Neural progenitor cell (in vitro differentiated cells): ENCODE measurements at regions not wholly inside any gene's neighbourhood (a gene's known extent, or its start where the extent isn't known, plus 50 kb on each side); places are given as distances from the start of the nearest gene placed in this dataset.
A peak's percentile ranks its signal among the peaks of the same experiment; 100 is the strongest.

Source experiments
- DNase-seq: peaks from one replicate; pipeline ENCODE4 v3.0.0-alpha.2; 2016; ENCODE audit warnings: low spot score
- H2AFZ ChIP-seq: fragments of 200-600 bp; sonication (generic); replicated peaks from 2 replicates; pipeline ENCODE4 v1.6.1; 2016; ENCODE audit warnings: antibody characterized with exemption
- H3F3A ChIP-seq: fragments of 200-600 bp; sonication (generic); 2 replicates; pipeline ENCODE4 v1.6.1; 2016; ENCODE audit warnings: antibody characterized with exemption, low read depth
- H3K27ac ChIP-seq: fragments of 200-600 bp; sonication (generic); 2 replicates; pipeline ENCODE4 v1.5.1; 2016; ENCODE audit warnings: mild to moderate bottlenecking
- H3K27me3 ChIP-seq: fragments of 200-600 bp; sonication (generic); 2 replicates; pipeline ENCODE4 v1.6.1; 2016; ENCODE audit warnings: mild to moderate bottlenecking, moderate library complexity
- H3K36me3 ChIP-seq: fragments of 200-600 bp; sonication (generic); 2 replicates; pipeline ENCODE4 v1.5.1; 2016
- H3K4me1 ChIP-seq: fragments of 200-600 bp; sonication (generic); 2 replicates; pipeline ENCODE4 v1.6.1; 2016; ENCODE audit warnings: mixed run types
- H3K4me2 ChIP-seq: fragments of 200-600 bp; sonication (generic); 2 replicates; pipeline ENCODE4 v1.6.1; 2016
- H3K4me3 ChIP-seq: fragments of 200-600 bp; sonication (generic); 2 replicates; pipeline ENCODE4 v1.5.1; 2016
- H3K79me2 ChIP-seq: fragments of 200-600 bp; sonication (generic); 2 replicates; pipeline ENCODE4 v1.6.1; 2016; ENCODE audit warnings: low read depth
- H3K9ac ChIP-seq: fragments of 200-600 bp; sonication (generic); 2 replicates; pipeline ENCODE4 v1.6.1; 2016
- H3K9me3 ChIP-seq: fragments of 200-600 bp; sonication (generic); 2 replicates; pipeline ENCODE4 v1.5.1; 2016; ENCODE audit warnings: low read depth
- H4K20me1 ChIP-seq: fragments of 200-600 bp; sonication (generic); 2 replicates; pipeline ENCODE4 v1.6.1; 2016; ENCODE audit warnings: low read depth
- H3K27ac Mint-ChIP-seq: 3 replicates; pipeline ENCODE4 v1.8.0; 2021; ENCODE audit warnings: mixed read lengths
- H3K27me3 Mint-ChIP-seq: 2 replicates; pipeline ENCODE4 v1.8.0; 2022; ENCODE audit warnings: low read depth, mild to moderate bottlenecking, inconsistent platforms, moderate library complexity, mixed read lengths; ENCODE audit not compliant: insufficient read depth
- H3K36me3 Mint-ChIP-seq: 3 replicates; pipeline ENCODE4 v1.8.0; 2021; ENCODE audit warnings: mixed read lengths
- H3K4me1 Mint-ChIP-seq: 3 replicates; pipeline ENCODE4 v1.8.0; 2021; ENCODE audit warnings: mixed read lengths
- H3K4me3 Mint-ChIP-seq: 3 replicates; pipeline ENCODE4 v1.8.0; 2021; ENCODE audit warnings: mild to moderate bottlenecking, moderate library complexity, mixed read lengths
- H3K9me3 Mint-ChIP-seq: 3 replicates; pipeline ENCODE4 v1.8.0; 2020; ENCODE audit warnings: mixed read lengths
- EZH2 ChIP-seq: fragments of 200-600 bp; sonication (generic); IDR thresholded peaks from 2 replicates; pipeline ENCODE4 v1.6.1; 2017; ENCODE audit warnings: antibody characterized with exemption, mild to moderate bottlenecking, moderate library complexity
- EZH2phosphoT487 ChIP-seq: fragments of 200-600 bp; sonication (generic); IDR thresholded peaks from 2 replicates; pipeline ENCODE4 v1.6.1; 2017; ENCODE audit warnings: antibody characterized with exemption
- TF ChIP-seq, protein P1 (sequence below): fragments of 200-600 bp; sonication (generic); IDR thresholded peaks from 2 replicates; pipeline ENCODE4 v1.5.1; 2017; ENCODE audit warnings: antibody characterized with exemption, mild to moderate bottlenecking

- Histone ChIP-seq H3K4me1 (peaks cover 11% of the 10 kb centered on the region), H3K27me3 (peaks cover 10% of the 10 kb centered on the region), H3K27ac (no peak overlapping the region), H3K4me3 (no peak overlapping the region), H3K9ac (no peak overlapping the region), H3K4me2 (no peak overlapping the region), H3K9me3 (no peaks in the 10 kb centered on the region), H3K79me2 (no peaks in the 10 kb centered on the region), H2AFZ (no peak overlapping the region), H3F3A (peaks cover 12% of the 10 kb centered on the region), H3K36me3 (no peaks in the 10 kb centered on the region), H4K20me1 (no peaks in the 10 kb centered on the region)
- DNase-seq, result no peak
- H3K27me3 Mint-ChIP-seq, result peaks cover 8% of the 10 kb centered on the region
- no peak overlapping the region for H3K4me3 Mint-ChIP-seq
- H3K27ac Mint-ChIP-seq, result peak overlapping the region; percentile 22
- H3K9me3 Mint-ChIP-seq, result peaks cover 5% of the 10 kb centered on the region
- H3K36me3 Mint-ChIP-seq, result no peaks in the 10 kb centered on the region
- TF ChIP-seq EZH2, result no peak
- no peak for TF ChIP-seq EZH2phosphoT487
- TF ChIP-seq, protein P1, sequence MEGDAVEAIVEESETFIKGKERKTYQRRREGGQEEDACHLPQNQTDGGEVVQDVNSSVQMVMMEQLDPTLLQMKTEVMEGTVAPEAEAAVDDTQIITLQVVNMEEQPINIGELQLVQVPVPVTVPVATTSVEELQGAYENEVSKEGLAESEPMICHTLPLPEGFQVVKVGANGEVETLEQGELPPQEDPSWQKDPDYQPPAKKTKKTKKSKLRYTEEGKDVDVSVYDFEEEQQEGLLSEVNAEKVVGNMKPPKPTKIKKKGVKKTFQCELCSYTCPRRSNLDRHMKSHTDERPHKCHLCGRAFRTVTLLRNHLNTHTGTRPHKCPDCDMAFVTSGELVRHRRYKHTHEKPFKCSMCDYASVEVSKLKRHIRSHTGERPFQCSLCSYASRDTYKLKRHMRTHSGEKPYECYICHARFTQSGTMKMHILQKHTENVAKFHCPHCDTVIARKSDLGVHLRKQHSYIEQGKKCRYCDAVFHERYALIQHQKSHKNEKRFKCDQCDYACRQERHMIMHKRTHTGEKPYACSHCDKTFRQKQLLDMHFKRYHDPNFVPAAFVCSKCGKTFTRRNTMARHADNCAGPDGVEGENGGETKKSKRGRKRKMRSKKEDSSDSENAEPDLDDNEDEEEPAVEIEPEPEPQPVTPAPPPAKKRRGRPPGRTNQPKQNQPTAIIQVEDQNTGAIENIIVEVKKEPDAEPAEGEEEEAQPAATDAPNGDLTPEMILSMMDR, result no peak
- peaks cover 21% of the 10 kb centered on the region for H3K4me1 Mint-ChIP-seq
Observed at GRCh38 chr16:85361441-85362118, 249.3 kb upstream of the CIBAR2 start.

GRCh38 chr16:85362443-85362842 lies 250.2 kb upstream of the CIBAR2 start:
- H3K27ac Mint-ChIP-seq, result no peak overlapping the region
- peaks cover 14% of the 10 kb centered on the region for H3K4me1 ChIP-seq
- TF ChIP-seq, protein P1, result no peak
- no peak for TF ChIP-seq EZH2phosphoT487

GRCh38 chr16:85363427-85363826 lies 249.7 kb upstream of the GSE1 start:
- Histone ChIP-seq H3K27ac (no peak overlapping the region), H3K4me3 (no peak overlapping the region), H3K27me3 (peaks cover 10% of the 10 kb centered on the region), H3K9me3 (no peaks in the 10 kb centered on the region), H3K79me2 (no peaks in the 10 kb centered on the region), H3K4me1 (peaks cover 14% of the 10 kb centered on the region), H3K4me2 (no peak overlapping the region), H3K9ac (no peak overlapping the region), H3F3A (peaks cover 20% of the 10 kb centered on the region), H3K36me3 (no peaks in the 10 kb centered on the region), H2AFZ (no peak overlapping the region), H4K20me1 (no peaks in the 10 kb centered on the region)
- Mint-ChIP-seq H3K27me3 (peaks cover 11% of the 10 kb centered on the region), H3K4me3 (no peak overlapping the region), H3K36me3 (no peaks in the 10 kb centered on the region), H3K4me1 (peaks cover 27% of the 10 kb centered on the region), H3K27ac (no peak overlapping the region), H3K9me3 (peaks cover 5% of the 10 kb centered on the region)
- TF ChIP-seq EZH2phosphoT487, result no peak
- TF ChIP-seq, protein P1, result no peak
- TF ChIP-seq EZH2, result no peak
- no peak for DNase-seq

More at GRCh38 chr16:85362443-85362842, 250.2 kb upstream of the CIBAR2 start:
- Mint-ChIP-seq H3K36me3 (no peaks in the 10 kb centered on the region), H3K4me1 (peaks cover 27% of the 10 kb centered on the region), H3K27me3 (peaks cover 8% of the 10 kb centered on the region), H3K4me3 (no peak overlapping the region), H3K9me3 (peaks cover 5% of the 10 kb centered on the region)
- Histone ChIP-seq H3K4me2 (no peak overlapping the region), H3F3A (peaks cover 20% of the 10 kb centered on the region), H3K9ac (no peak overlapping the region), H3K4me3 (no peak overlapping the region), H3K27me3 (peaks cover 10% of the 10 kb centered on the region), H3K9me3 (no peaks in the 10 kb centered on the region), H3K79me2 (no peaks in the 10 kb centered on the region), H3K27ac (no peak overlapping the region), H4K20me1 (no peaks in the 10 kb centered on the region), H2AFZ (no peak overlapping the region), H3K36me3 (no peaks in the 10 kb centered on the region)
- no peak for DNase-seq
